OCI-LY3 (cell line): ENCODE measurements at regions not wholly inside any gene's neighbourhood (a gene's known extent, or its start where the extent isn't known, plus 50 kb on each side); places are given as distances from the start of the nearest gene placed in this dataset.

Experiments
- CTCF ChIP-seq: fragments of 200-600, 300-600 bp; sonication (generic); IDR thresholded peaks from 2 replicates; pipeline ENCODE4 v1.5.1; 2014; ENCODE audit warnings: antibody characterized with exemption, low read length, low read depth
- EZH2phosphoT487 ChIP-seq: fragments of 200-600 bp; shearing (Covaris generic); IDR thresholded peaks from 2 replicates; pipeline ENCODE4 v1.6.1; 2018; ENCODE audit warnings: antibody characterized with exemption, mixed run types, low read depth

- TF ChIP-seq CTCF (no peak), EZH2phosphoT487 (no peak)
Observed at GRCh38 chr12:30829876-30830275, 75.1 kb upstream of the CAPRIN2 start.
